H9 (cell line): ENCODE measurements at regions not wholly inside any gene's neighbourhood (a gene's known extent, or its start where the extent isn't known, plus 50 kb on each side); places are given as distances from the start of the nearest gene placed in this dataset.

Experiments
- DNase-seq: peaks from one replicate; pipeline ENCODE4 v3.0.0-alpha.2; 2017
- H2AFZ ChIP-seq: one replicate; pipeline ENCODE4 v1.6.1; 2013; ENCODE audit warnings: mild to moderate bottlenecking, low read length, control low read depth, moderate library complexity
- H2AK5ac ChIP-seq: 2 replicates; pipeline ENCODE4 v1.6.1; 2013; ENCODE audit warnings: low read length, control low read depth, mixed read lengths; ENCODE audit not compliant: insufficient read length
- H2BK120ac ChIP-seq: one replicate; pipeline ENCODE4 v1.6.1; 2013; ENCODE audit warnings: low read depth, mild to moderate bottlenecking, low read length, control low read depth, inconsistent platforms; ENCODE audit not compliant: poor library complexity, severe bottlenecking
- H2BK12ac ChIP-seq: 2 replicates; pipeline ENCODE4 v1.6.1; 2013; ENCODE audit warnings: low read length, control low read depth, mixed read lengths, low read depth; ENCODE audit not compliant: insufficient read length
- H2BK15ac ChIP-seq: 2 replicates; pipeline ENCODE4 v1.6.1; 2013; ENCODE audit warnings: low read depth, low read length, control low read depth
- H2BK20ac ChIP-seq: one replicate; pipeline ENCODE4 v1.6.1; 2013; ENCODE audit warnings: low read depth, mild to moderate bottlenecking, low read length, control low read depth, inconsistent platforms; ENCODE audit not compliant: poor library complexity, severe bottlenecking
- H2BK5ac ChIP-seq: 2 replicates; pipeline ENCODE4 v1.6.1; 2013; ENCODE audit warnings: low read length, control low read depth, mixed read lengths; ENCODE audit not compliant: insufficient read length
- H3K14ac ChIP-seq: 2 replicates; pipeline ENCODE4 v1.6.1; 2013; ENCODE audit warnings: low read length, control low read depth; ENCODE audit not compliant: insufficient read depth
- H3K18ac ChIP-seq: 2 replicates; pipeline ENCODE4 v1.6.1; 2013; ENCODE audit warnings: low read depth, mild to moderate bottlenecking, mixed read lengths, low read length, control low read depth; ENCODE audit not compliant: insufficient read length
- H3K23ac ChIP-seq: 2 replicates; pipeline ENCODE4 v1.6.1; 2013; ENCODE audit warnings: low read length, control low read depth, mixed read lengths, low read depth; ENCODE audit not compliant: insufficient read length
- H3K23me2 ChIP-seq: 2 replicates; pipeline ENCODE4 v1.6.1; 2013; ENCODE audit warnings: low read depth, mild to moderate bottlenecking, mixed read lengths, low read length, control low read depth; ENCODE audit not compliant: insufficient read length, poor library complexity, severe bottlenecking
- H3K27ac ChIP-seq: 2 replicates; pipeline ENCODE4 v1.5.1; 2013; ENCODE audit warnings: low read length, control low read depth, mixed read lengths, low read depth; ENCODE audit not compliant: insufficient read length
- H3K27me3 ChIP-seq: 2 replicates; pipeline ENCODE4 v1.6.1; 2013; ENCODE audit warnings: low read length, control low read depth, inconsistent platforms; ENCODE audit not compliant: insufficient read depth
- H3K4ac ChIP-seq: 2 replicates; pipeline ENCODE4 v1.6.1; 2013; ENCODE audit warnings: low read depth, mild to moderate bottlenecking, control low read depth, inconsistent platforms, low read length, moderate library complexity
- H3K4me1 ChIP-seq: 2 replicates; pipeline ENCODE4 v1.6.1; 2013; ENCODE audit warnings: low read length, control low read depth, inconsistent platforms; ENCODE audit not compliant: insufficient read depth
- H3K4me2 ChIP-seq: 2 replicates; pipeline ENCODE4 v1.6.1; 2013; ENCODE audit warnings: low read length, control low read depth, mixed read lengths; ENCODE audit not compliant: insufficient read length, insufficient read depth
- H3K56ac ChIP-seq: 2 replicates; pipeline ENCODE4 v1.6.1; 2013; ENCODE audit warnings: low read depth, mild to moderate bottlenecking, mixed read lengths, low read length, control low read depth; ENCODE audit not compliant: insufficient read length
- H3K79me1 ChIP-seq: 2 replicates; pipeline ENCODE4 v1.6.1; 2013; ENCODE audit warnings: low read depth, mild to moderate bottlenecking, moderate library complexity, low read length, control low read depth, inconsistent platforms; ENCODE audit not compliant: insufficient read depth, poor library complexity, severe bottlenecking
- H3K79me2 ChIP-seq: 2 replicates; pipeline ENCODE4 v1.6.1; 2013; ENCODE audit warnings: low read length, control low read depth, inconsistent platforms; ENCODE audit not compliant: insufficient read depth
- H3K9ac ChIP-seq: 2 replicates; pipeline ENCODE4 v1.6.1; 2013; ENCODE audit warnings: low read length, control low read depth, mixed read lengths; ENCODE audit not compliant: insufficient read length; ENCODE audit errors: extremely low read depth
- H3K9me3 ChIP-seq: one replicate; pipeline ENCODE4 v1.6.1; 2013; ENCODE audit warnings: low read depth, low read length, inconsistent platforms; ENCODE audit not compliant: control insufficient read depth
- H3T11ph ChIP-seq: one replicate; pipeline ENCODE4 v1.6.1; 2013; ENCODE audit warnings: mild to moderate bottlenecking, low read length, control low read depth, inconsistent platforms
- H4K20me1 ChIP-seq: one replicate; pipeline ENCODE4 v1.6.1; 2013; ENCODE audit not compliant: control insufficient read depth, insufficient read length, insufficient read depth
- H4K5ac ChIP-seq: 2 replicates; pipeline ENCODE4 v1.6.1; 2013; ENCODE audit warnings: low read depth, mild to moderate bottlenecking, mixed read lengths, low read length, control low read depth; ENCODE audit not compliant: insufficient read length
- H4K8ac ChIP-seq: replicated peaks from 2 replicates; pipeline ENCODE4 v1.6.1; 2013; ENCODE audit warnings: low read length, control low read depth, mixed read lengths, low read depth; ENCODE audit not compliant: insufficient read length
- H4K91ac ChIP-seq: 2 replicates; pipeline ENCODE4 v1.6.1; 2013; ENCODE audit warnings: low read depth, mild to moderate bottlenecking, moderate library complexity, mixed read lengths, low read length, control low read depth; ENCODE audit not compliant: insufficient read length
- H3K27ac Mint-ChIP-seq, 3 experiments: 2 replicates in 2 of 3; 3 replicates in 1 of 3; pipeline ENCODE4 v1.8.0; 2020 to 2021; ENCODE audit warnings: mixed read lengths in 3 of 3, mild to moderate bottlenecking in 1 of 3, moderate library complexity in 1 of 3
- H3K27me3 Mint-ChIP-seq: 2 replicates; pipeline ENCODE4 v1.8.0; 2021; ENCODE audit warnings: low read depth, mild to moderate bottlenecking, moderate library complexity, mixed read lengths
- H3K36me3 Mint-ChIP-seq, 3 experiments: 2 replicates in 2 of 3; 3 replicates in 1 of 3; pipeline ENCODE4 v1.8.0; 2020 to 2021; ENCODE audit warnings: low read depth in 3 of 3, mixed read lengths in 3 of 3; ENCODE audit not compliant: insufficient read depth in 1 of 3
- H3K4me1 Mint-ChIP-seq, 2 experiments: 2 replicates each; pipeline ENCODE4 v1.8.0; 2020; ENCODE audit warnings: mixed read lengths in 2 of 2
- H3K4me3 Mint-ChIP-seq, 2 experiments: 2 replicates in 1 of 2; 3 replicates in 1 of 2; pipeline ENCODE4 v1.8.0; 2020 to 2021; ENCODE audit warnings: mild to moderate bottlenecking in 2 of 2, mixed read lengths in 2 of 2, moderate library complexity in 1 of 2
- H3K9me3 Mint-ChIP-seq, 2 experiments: 2 replicates in 1 of 2; 3 replicates in 1 of 2; pipeline ENCODE4 v1.8.0; 2020; ENCODE audit warnings: mild to moderate bottlenecking in 2 of 2, mixed read lengths in 2 of 2, moderate library complexity in 1 of 2
- WGBS: extraction: QIAGEN DNeasy Blood & Tissue Kit; methylation state at CpG from one replicate; pipeline ENCODE4 v1.1.7; 2013; ENCODE audit warnings: missing lambda C conversion rate, low lambda C conversion rate, mixed read lengths; ENCODE audit not compliant: insufficient read length; ENCODE audit errors: extremely low coverage; 5-methylcytosine and 5-hydroxymethylcytosine counted together
- TF ChIP-seq, protein P1 (sequence below): fragments of 200-600 bp; sonication (generic); conservative IDR thresholded peaks from 3 replicates; pipeline ENCODE4 v1.8.0; 2021; ENCODE audit warnings: antibody characterized with exemption, mild to moderate bottlenecking

DNA sequence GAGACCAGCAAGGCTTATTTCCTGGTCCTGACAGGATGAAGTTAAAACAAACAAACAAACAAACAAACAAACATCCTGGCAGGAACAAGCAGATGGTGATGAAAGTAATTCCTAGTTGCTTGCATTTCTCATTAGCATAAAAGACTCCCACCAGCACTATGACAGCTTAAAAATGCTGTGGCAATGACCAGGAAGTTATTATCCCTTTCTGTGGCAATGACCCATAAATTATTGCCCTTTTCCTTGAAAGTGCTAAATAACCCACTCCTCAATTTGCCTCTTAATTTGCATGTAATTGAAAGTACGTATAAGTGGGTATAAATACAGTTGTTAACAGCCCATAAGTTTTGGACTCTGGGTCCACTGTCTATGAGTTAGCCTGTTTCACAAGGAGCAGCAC lies 727.6 kb upstream of the NEGR1 start:
- Histone ChIP-seq H3K4me2 (no peak overlapping the region), H3K27ac (peak overlapping the region; percentile 8)
- WGBS = no CpG with 5 or more reads among the region's 1 CpG

More for the DNA sequence above, 727.6 kb upstream of the NEGR1 start:
- Mint-ChIP-seq H3K4me1 (peaks cover 9 to 15% of the 10 kb centered on the region in 2 experiments), H3K36me3 (peaks cover 0 to 4% (median 1%) of the 10 kb centered on the region in 3 experiments; a peak in 2 of 7 replicates), H3K9me3 (peaks cover 0 to 3% of the 10 kb centered on the region in 2 experiments; a peak in 2 of 5 replicates), H3K27me3 (no peaks in the 10 kb centered on the region), H3K27ac (peak overlapping the region in 1 of 3 experiments; percentile 75; a peak in 2 of 7 replicates), H3K4me3 (no peak overlapping the region)
- Histone ChIP-seq H3K79me2 (no peaks in the 10 kb centered on the region), H3K79me1 (no peaks in the 10 kb centered on the region), H2AK5ac (no peak overlapping the region), H2BK5ac (no peak overlapping the region), H4K8ac (no peak overlapping the region), H4K91ac (no peak overlapping the region), H4K20me1 (no peaks in the 10 kb centered on the region), H3K56ac (no peak overlapping the region), H3K9ac (no peak overlapping the region), H3K9me3 (no peaks in the 10 kb centered on the region), H3K14ac (no peak overlapping the region), H2BK20ac (no peak overlapping the region), H2BK15ac (no peak overlapping the region), H3K18ac (no peak overlapping the region), H2AFZ (no peak overlapping the region), H3K4me1 (peaks cover 2% of the 10 kb centered on the region; the same call in 1 of the 2 replicates), H3K4ac (no peak overlapping the region), H2BK120ac (no peak overlapping the region), H3K27me3 (no peaks in the 10 kb centered on the region), H3K23me2 (no peaks in the 10 kb centered on the region), H2BK12ac (no peak overlapping the region), H4K5ac (no peak overlapping the region), H3K23ac (no peak overlapping the region), H3T11ph (no peak overlapping the region)
- TF ChIP-seq, protein P1, sequence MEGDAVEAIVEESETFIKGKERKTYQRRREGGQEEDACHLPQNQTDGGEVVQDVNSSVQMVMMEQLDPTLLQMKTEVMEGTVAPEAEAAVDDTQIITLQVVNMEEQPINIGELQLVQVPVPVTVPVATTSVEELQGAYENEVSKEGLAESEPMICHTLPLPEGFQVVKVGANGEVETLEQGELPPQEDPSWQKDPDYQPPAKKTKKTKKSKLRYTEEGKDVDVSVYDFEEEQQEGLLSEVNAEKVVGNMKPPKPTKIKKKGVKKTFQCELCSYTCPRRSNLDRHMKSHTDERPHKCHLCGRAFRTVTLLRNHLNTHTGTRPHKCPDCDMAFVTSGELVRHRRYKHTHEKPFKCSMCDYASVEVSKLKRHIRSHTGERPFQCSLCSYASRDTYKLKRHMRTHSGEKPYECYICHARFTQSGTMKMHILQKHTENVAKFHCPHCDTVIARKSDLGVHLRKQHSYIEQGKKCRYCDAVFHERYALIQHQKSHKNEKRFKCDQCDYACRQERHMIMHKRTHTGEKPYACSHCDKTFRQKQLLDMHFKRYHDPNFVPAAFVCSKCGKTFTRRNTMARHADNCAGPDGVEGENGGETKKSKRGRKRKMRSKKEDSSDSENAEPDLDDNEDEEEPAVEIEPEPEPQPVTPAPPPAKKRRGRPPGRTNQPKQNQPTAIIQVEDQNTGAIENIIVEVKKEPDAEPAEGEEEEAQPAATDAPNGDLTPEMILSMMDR = no peak
- DNase-seq = no peak
